SK-N-SH (cell line): ENCODE measurements at regions not wholly inside any gene's neighbourhood (a gene's known extent, or its start where the extent isn't known, plus 50 kb on each side); places are given as distances from the start of the nearest gene placed in this dataset.

ENCODE experiments used
- CTCF ChIA-PET: fragments of 300-600, 350-600 bp; formaldehyde crosslinking; extraction: SDS; loops from one replicate; lab custom pipeline; 2021; lab: Yijun Ruan, JAX
- POLR2A ChIA-PET: fragments of 350-600 bp; sonication (Branson Sonifier 250); formaldehyde crosslinking; extraction: SDS; loops from one replicate; lab custom pipeline; 2020; ENCODE audit warnings: antibody characterized with exemption, inconsistent platforms; lab: Yijun Ruan, JAX
- DNase-seq: peaks from one replicate; pipeline ENCODE4 v3.0.0; 2012
- H2AFZ ChIP-seq: fragments of 200-600 bp; sonication (generic); 2 replicates; pipeline ENCODE4 v1.8.1; 2016; ENCODE audit warnings: antibody characterized with exemption, mild to moderate bottlenecking, low read depth
- H3F3A ChIP-seq: fragments of 200-600 bp; sonication (generic); replicated peaks from 2 replicates; pipeline ENCODE3; 2016; ENCODE audit warnings: antibody characterized with exemption, mild to moderate bottlenecking; ENCODE audit not compliant: insufficient read depth
- H3K27ac ChIP-seq, 2 experiments: fragments of 200-500 bp in 1 of 2; fragments of 200-600 bp in 1 of 2; sonication (Bioruptor generic) in 1 of 2; sonication (generic), shearing (Covaris generic) in 1 of 2; 2 replicates each; pipeline versions ENCODE4 v1.5.1 to v1.6.1; 2014 to 2016; ENCODE audit warnings: low read depth in 2 of 2, inconsistent platforms in 1 of 2, low read length in 1 of 2, mild to moderate bottlenecking in 1 of 2, mixed read lengths in 1 of 2
- H3K27me3 ChIP-seq: fragments of 200-600 bp; sonication (generic), shearing (Covaris generic); 2 replicates; pipeline ENCODE4 v1.6.1; 2016; ENCODE audit warnings: mixed run types; ENCODE audit not compliant: insufficient read depth
- H3K36me3 ChIP-seq, 2 experiments: fragments of 200-500 bp in 1 of 2; fragments of 200-600 bp in 1 of 2; sonication (Bioruptor generic) in 1 of 2; sonication (generic) in 1 of 2; replicated peaks in 1 of 2; 2 replicates each; pipeline versions ENCODE3 to v1.5.1; 2014 to 2016; ENCODE audit warnings: low read length in 1 of 2, mild to moderate bottlenecking in 1 of 2; ENCODE audit not compliant: insufficient read depth in 2 of 2, control insufficient read depth in 1 of 2
- H3K4me1 ChIP-seq, 2 experiments: fragments of 200-500 bp in 1 of 2; fragments of 200-600 bp in 1 of 2; sonication (Bioruptor generic) in 1 of 2; sonication (generic), shearing (Covaris generic) in 1 of 2; 2 replicates each; pipeline versions ENCODE4 v1.5.1 to v1.6.1; 2014 to 2016; ENCODE audit warnings: low read depth in 1 of 2, low read length in 1 of 2, mixed run types in 1 of 2; ENCODE audit not compliant: insufficient read depth in 2 of 2, control insufficient read depth in 1 of 2
- H3K4me2 ChIP-seq: fragments of 200-600 bp; sonication (generic), shearing (Covaris generic); 2 replicates; pipeline ENCODE4 v1.6.1; 2017; ENCODE audit warnings: mixed run types
- H3K4me3 ChIP-seq, 2 experiments: fragments of 200-500 bp in 1 of 2; fragments of 200-600 bp in 1 of 2; sonication (Bioruptor generic) in 1 of 2; sonication (generic), shearing (Covaris generic) in 1 of 2; 2 replicates each; pipeline versions ENCODE4 v1.5.1 to v1.8.1; 2014 to 2016; ENCODE audit warnings: low read depth in 2 of 2, inconsistent platforms in 1 of 2, low read length in 1 of 2, mild to moderate bottlenecking in 1 of 2, mixed read lengths in 1 of 2, moderate library complexity in 1 of 2
- H3K79me2 ChIP-seq: fragments of 200-600 bp; sonication (generic); 2 replicates; pipeline ENCODE4 v1.8.1; 2017; ENCODE audit warnings: mild to moderate bottlenecking; ENCODE audit not compliant: insufficient read depth
- H3K9ac ChIP-seq: fragments of 200-600 bp; sonication (generic); 2 replicates; pipeline ENCODE4 v1.6.1; 2017; ENCODE audit warnings: mixed run types
- H3K9me2 ChIP-seq: fragments of 200-600 bp; sonication (generic); 2 replicates; pipeline ENCODE4 v1.6.1; 2017; ENCODE audit warnings: mixed run types
- H3K9me3 ChIP-seq: fragments of 200-600 bp; sonication (generic); 2 replicates; pipeline ENCODE4 v1.6.1; 2017; ENCODE audit warnings: mixed run types, mild to moderate bottlenecking, moderate library complexity
- H4K20me1 ChIP-seq: fragments of 200-600 bp; sonication (generic); 2 replicates; pipeline ENCODE4 v1.6.1; 2017; ENCODE audit warnings: mild to moderate bottlenecking, mixed run types; ENCODE audit not compliant: insufficient read depth
- EP300 ChIP-seq, 2 experiments: IDR thresholded peaks; 2 replicates each; pipeline versions ENCODE4 v1.4.0 to v1.6.1; 2012; ENCODE audit warnings: borderline replicate concordance in 1 of 2, low read depth in 1 of 2, low read length in 1 of 2
- EZH2phosphoT487 ChIP-seq: fragments of 200-600 bp; sonication (generic); IDR thresholded peaks from 2 replicates; pipeline ENCODE4 v1.6.1; 2017; ENCODE audit warnings: low read depth, mixed run types, mild to moderate bottlenecking, antibody characterized with exemption, moderate library complexity, borderline replicate concordance
- FOXJ3 ChIP-seq: sonication (generic); formaldehyde crosslinking; IDR thresholded peaks from 2 replicates; pipeline ENCODE4 v1.5.1; 2020; ENCODE audit warnings: mild to moderate bottlenecking, missing genetic modification reagents
- FOXM1 ChIP-seq: IDR thresholded peaks from 2 replicates; pipeline ENCODE4 v1.4.0; 2012; ENCODE audit warnings: low read depth, mild to moderate bottlenecking
- GATA2 ChIP-seq: sonication (generic); formaldehyde crosslinking; IDR thresholded peaks from 2 replicates; pipeline ENCODE4 v1.5.0; 2020; ENCODE audit warnings: mild to moderate bottlenecking, missing genetic modification reagents
- MAX ChIP-seq: IDR thresholded peaks from 2 replicates; pipeline ENCODE4 v1.4.0; 2012; ENCODE audit warnings: low read depth
- MEF2A ChIP-seq: IDR thresholded peaks from 2 replicates; pipeline ENCODE4 v1.4.0; 2012; ENCODE audit warnings: low read depth, borderline replicate concordance
- MXI1 ChIP-seq: IDR thresholded peaks from 2 replicates; pipeline ENCODE4 v1.6.1; 2012; ENCODE audit warnings: mild to moderate bottlenecking, low read depth, low read length, improper control_type of control experiment
- NFIC ChIP-seq: IDR thresholded peaks from 2 replicates; pipeline ENCODE4 v1.4.0; 2012; ENCODE audit warnings: borderline replicate concordance
- PBX3 ChIP-seq: IDR thresholded peaks from 2 replicates; pipeline ENCODE4; 2012
- POLR2AphosphoS5 ChIP-seq: IDR thresholded peaks from 2 replicates; pipeline ENCODE4 v1.6.1; 2012; ENCODE audit warnings: low read depth, low read length
- SMC3 ChIP-seq: IDR thresholded peaks from 2 replicates; pipeline ENCODE4 v1.6.1; 2012; ENCODE audit warnings: low read depth, low read length, improper control_type of control experiment
- TAF1 ChIP-seq: IDR thresholded peaks from 2 replicates; pipeline ENCODE4 v1.6.1; 2012; ENCODE audit warnings: low read depth, mild to moderate bottlenecking, low read length, moderate library complexity, borderline replicate concordance
- TCF12 ChIP-seq: IDR thresholded peaks from 2 replicates; pipeline ENCODE4 v1.4.0; 2012
- TEAD4 ChIP-seq: IDR thresholded peaks from 2 replicates; pipeline ENCODE4 v1.4.0; 2012; ENCODE audit warnings: mild to moderate bottlenecking, borderline replicate concordance; ENCODE audit not compliant: insufficient read depth
- ZBTB33 ChIP-seq: IDR thresholded peaks from 2 replicates; pipeline ENCODE4 v1.4.0; 2012; ENCODE audit warnings: low read depth, borderline replicate concordance
- WGBS: methylation state at CpG from one replicate; pipeline ENCODE4 v1.1.6; 2017; ENCODE audit warnings: low lambda C conversion rate; 5-methylcytosine and 5-hydroxymethylcytosine counted together
- TF ChIP-seq, protein P1 (sequence below): IDR thresholded peaks from 2 replicates; pipeline ENCODE4 v1.6.1; 2012; ENCODE audit warnings: mild to moderate bottlenecking, low read depth, low read length, moderate library complexity
- TF ChIP-seq, protein P2 (sequence below): fragments of 150-350 bp; IDR thresholded peaks from 2 replicates; pipeline ENCODE4 v1.6.1; 2016; ENCODE audit warnings: mild to moderate bottlenecking, low read depth, low read length
- TF ChIP-seq, protein P3 (sequence below): fragments of 200-600 bp; sonication (generic); IDR thresholded peaks from 2 replicates; pipeline ENCODE4 v1.6.1; 2017; ENCODE audit warnings: antibody characterized with exemption, mild to moderate bottlenecking, moderate library complexity

DNA sequence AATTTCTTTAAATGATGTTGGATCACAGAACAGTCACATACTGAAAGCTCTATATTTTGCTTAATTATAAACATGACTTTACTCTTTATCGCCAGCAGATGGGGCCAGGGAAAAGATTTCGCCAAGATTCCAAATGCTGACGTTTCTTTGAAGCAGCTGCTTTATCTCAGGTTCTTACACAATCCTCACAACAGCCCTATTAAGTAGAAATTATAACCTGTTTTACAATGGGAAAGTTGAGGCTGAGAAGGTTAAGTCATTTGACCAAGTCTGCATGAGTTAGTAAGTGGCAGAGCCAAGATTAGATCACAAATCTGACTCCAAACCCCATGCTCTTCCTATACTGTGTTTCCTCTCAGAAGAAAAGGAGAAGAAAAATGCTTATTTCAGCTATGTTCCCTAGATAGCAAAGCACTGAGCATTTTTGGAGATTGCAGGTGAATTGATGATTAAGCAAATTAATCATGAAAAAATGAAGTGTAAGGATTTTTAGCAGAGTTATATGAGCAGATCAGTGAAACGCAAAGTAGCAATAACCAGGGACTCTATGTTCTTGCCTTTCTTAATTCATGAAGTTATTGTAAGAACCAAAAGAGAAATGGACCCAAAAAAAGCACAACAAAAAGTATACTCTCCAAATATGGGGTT is 79.0 kb downstream of the AASDHPPT start (continued):
- TF ChIP-seq ZBTB33, result no peak
- TF ChIP-seq MAX, result no peak
- TF ChIP-seq PBX3, result no peak
- peak; percentile 45; the same call in 1 of the 2 replicates for TF ChIP-seq TCF12
- TF ChIP-seq FOXM1, result no peak
- TF ChIP-seq EP300 (IDR thresholded peaks at IDR 0.05; ENCODE audit: borderline replicate concordance in 1 of 2, low read depth in 1 of 2, low read length in 1 of 2), result no peak

DNA sequence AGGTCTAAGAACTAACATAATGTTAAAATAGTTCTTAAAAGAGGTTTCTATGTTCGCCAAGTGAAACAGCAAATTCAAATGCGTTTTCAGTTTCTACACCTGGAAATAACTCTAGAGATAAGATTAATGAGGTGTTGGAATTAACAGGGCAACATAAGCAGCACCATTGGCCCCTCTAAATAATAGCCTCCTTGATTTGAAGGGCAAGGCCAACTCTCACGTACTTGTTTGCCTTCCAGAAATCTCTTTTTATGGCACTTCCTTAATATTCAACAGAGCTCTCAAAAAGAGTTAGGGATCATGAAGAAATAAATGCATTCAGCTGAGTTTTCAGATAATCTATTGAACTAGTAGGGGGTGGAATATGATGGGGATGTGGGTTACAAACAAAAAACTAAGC is 80.9 kb downstream of the AASDHPPT start:
- DNase-seq, result no peak
- Histone ChIP-seq H3F3A (no peaks in the 10 kb centered on the region), H3K27me3 (no peaks in the 10 kb centered on the region), H3K4me1 (no peaks in the 10 kb centered on the region; a peak in 1 of 4 replicates), H2AFZ (no peak overlapping the region), H3K27ac (no peak overlapping the region), H3K4me3 (no peak overlapping the region), H3K36me3 (no peaks in the 10 kb centered on the region), H4K20me1 (no peaks in the 10 kb centered on the region), H3K9me3 (no peaks in the 10 kb centered on the region), H3K9ac (no peak overlapping the region), H3K4me2 (no peak overlapping the region), H3K79me2 (no peaks in the 10 kb centered on the region), H3K9me2 (no peaks in the 10 kb centered on the region)
- 78% methylated on average over 3 of the region's 3 CpGs for WGBS
- CTCF ChIA-PET, result interaction anchor here (1.0 kb wide), 1 partner anchor 32 kb away, joined by 3 read pairs; no protein-coding TSS in a partner anchor
- POLR2A ChIA-PET, result no interaction called here
- TF ChIP-seq, protein P1, sequence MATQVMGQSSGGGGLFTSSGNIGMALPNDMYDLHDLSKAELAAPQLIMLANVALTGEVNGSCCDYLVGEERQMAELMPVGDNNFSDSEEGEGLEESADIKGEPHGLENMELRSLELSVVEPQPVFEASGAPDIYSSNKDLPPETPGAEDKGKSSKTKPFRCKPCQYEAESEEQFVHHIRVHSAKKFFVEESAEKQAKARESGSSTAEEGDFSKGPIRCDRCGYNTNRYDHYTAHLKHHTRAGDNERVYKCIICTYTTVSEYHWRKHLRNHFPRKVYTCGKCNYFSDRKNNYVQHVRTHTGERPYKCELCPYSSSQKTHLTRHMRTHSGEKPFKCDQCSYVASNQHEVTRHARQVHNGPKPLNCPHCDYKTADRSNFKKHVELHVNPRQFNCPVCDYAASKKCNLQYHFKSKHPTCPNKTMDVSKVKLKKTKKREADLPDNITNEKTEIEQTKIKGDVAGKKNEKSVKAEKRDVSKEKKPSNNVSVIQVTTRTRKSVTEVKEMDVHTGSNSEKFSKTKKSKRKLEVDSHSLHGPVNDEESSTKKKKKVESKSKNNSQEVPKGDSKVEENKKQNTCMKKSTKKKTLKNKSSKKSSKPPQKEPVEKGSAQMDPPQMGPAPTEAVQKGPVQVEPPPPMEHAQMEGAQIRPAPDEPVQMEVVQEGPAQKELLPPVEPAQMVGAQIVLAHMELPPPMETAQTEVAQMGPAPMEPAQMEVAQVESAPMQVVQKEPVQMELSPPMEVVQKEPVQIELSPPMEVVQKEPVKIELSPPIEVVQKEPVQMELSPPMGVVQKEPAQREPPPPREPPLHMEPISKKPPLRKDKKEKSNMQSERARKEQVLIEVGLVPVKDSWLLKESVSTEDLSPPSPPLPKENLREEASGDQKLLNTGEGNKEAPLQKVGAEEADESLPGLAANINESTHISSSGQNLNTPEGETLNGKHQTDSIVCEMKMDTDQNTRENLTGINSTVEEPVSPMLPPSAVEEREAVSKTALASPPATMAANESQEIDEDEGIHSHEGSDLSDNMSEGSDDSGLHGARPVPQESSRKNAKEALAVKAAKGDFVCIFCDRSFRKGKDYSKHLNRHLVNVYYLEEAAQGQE, result no peak
- TF ChIP-seq EZH2phosphoT487 (no peak), MEF2A (no peak), GATA2 (CRISPR knock-in tag) (no peak), MXI1 (no peak), TAF1 (no peak), POLR2AphosphoS5 (no peak), TEAD4 (no peak), NFIC (no peak), SMC3 (no peak), FOXJ3 (CRISPR knock-in tag) (no peak)
- TF ChIP-seq, protein P2, sequence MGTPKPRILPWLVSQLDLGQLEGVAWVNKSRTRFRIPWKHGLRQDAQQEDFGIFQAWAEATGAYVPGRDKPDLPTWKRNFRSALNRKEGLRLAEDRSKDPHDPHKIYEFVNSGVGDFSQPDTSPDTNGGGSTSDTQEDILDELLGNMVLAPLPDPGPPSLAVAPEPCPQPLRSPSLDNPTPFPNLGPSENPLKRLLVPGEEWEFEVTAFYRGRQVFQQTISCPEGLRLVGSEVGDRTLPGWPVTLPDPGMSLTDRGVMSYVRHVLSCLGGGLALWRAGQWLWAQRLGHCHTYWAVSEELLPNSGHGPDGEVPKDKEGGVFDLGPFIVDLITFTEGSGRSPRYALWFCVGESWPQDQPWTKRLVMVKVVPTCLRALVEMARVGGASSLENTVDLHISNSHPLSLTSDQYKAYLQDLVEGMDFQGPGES, result no peak
- TF ChIP-seq, protein P3, sequence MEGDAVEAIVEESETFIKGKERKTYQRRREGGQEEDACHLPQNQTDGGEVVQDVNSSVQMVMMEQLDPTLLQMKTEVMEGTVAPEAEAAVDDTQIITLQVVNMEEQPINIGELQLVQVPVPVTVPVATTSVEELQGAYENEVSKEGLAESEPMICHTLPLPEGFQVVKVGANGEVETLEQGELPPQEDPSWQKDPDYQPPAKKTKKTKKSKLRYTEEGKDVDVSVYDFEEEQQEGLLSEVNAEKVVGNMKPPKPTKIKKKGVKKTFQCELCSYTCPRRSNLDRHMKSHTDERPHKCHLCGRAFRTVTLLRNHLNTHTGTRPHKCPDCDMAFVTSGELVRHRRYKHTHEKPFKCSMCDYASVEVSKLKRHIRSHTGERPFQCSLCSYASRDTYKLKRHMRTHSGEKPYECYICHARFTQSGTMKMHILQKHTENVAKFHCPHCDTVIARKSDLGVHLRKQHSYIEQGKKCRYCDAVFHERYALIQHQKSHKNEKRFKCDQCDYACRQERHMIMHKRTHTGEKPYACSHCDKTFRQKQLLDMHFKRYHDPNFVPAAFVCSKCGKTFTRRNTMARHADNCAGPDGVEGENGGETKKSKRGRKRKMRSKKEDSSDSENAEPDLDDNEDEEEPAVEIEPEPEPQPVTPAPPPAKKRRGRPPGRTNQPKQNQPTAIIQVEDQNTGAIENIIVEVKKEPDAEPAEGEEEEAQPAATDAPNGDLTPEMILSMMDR, result no peak
